ENCODE measurements at regions not wholly inside any gene's neighbourhood (a gene's known extent, or its start where the extent isn't known, plus 50 kb on each side); places are given as distances from the start of the nearest gene placed in this dataset.
"Not testable (repeated sequence)": the region's sequence is repeated elsewhere in the genome, so short reads cannot be mapped to it uniquely, and the experiment has no call there.

DNA sequence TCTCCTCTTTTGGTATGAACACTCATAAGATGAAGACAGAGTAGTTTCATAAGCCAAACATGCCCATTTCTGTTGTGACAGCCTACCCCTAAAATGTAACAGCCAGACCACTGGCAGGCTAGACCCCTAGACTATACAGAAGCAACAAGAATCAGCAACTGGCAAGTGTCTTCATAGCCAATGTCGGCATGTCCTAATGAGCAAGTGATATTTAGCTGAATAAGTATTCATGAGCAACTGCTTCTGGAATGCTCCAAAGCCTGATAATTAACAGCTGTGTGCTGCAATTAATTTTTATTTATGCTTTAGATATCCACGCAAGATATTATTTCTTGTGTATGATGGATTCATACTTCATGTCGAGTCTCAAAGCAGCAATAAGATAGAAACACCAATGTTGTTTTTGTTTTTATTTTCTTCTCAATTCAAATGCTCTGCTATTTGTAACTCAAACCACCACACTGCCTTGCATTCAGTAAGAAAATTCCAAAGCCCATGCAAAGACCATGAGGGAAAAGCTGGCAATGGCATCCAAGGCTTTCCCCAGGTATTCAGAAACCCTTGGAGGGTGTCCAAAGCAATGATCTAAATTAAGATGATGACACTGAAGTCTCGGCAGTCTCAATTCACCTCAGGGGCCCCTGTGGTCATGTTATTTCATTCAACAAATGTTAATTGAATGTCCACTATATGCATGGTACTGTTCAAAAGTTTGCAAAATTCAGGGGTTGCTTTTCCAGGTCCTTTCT, 167.7 kb upstream of the NECTIN3 start:
- DNase-seq (ENCODE audit: low read depth in 4 of 4, low spot score in 1 of 4), result no peak

DNA sequence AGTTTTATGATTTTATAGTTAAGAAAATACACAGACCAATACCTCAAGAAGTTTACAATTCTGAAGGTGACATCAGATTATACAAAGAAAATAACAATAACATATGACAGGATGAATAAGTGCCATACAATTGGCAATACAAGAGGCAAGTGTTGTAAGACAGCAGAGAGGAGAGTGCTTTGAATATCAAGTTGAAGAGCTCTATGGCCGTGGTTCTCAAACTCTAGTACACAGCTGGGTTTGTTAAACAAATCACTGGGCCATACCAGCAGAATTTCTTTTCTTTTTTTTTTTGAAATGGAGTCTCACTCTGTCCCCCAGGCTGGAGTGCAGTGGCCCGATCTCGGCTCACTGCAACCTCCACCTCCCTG, 167.1 kb upstream of the NECTIN3 start:
- no peak for DNase-seq (ENCODE audit: low read depth in 4 of 4, low spot score in 1 of 4)

DNA sequence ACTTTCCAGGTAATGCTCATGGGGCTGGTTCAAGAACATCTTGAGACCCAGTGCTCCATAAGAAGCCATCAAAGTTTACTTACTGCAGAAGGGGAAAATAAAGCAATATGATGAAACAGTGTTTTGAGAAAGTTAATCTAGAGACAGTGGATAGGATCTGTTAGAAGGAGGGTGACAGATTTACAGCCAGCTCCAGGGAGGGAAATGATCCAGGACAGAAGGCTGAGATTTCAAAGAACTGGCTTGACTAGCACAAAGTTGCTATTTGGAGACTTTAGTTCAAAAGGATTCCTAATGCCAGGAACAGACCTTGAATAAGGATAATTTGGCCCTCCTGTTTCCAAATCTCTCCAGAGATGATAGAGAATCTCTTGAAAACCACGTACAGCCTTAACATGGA, 166.5 kb upstream of the NECTIN3 start:
- no peak for DNase-seq (ENCODE audit: low read depth in 4 of 4, low spot score in 1 of 4)

DNA sequence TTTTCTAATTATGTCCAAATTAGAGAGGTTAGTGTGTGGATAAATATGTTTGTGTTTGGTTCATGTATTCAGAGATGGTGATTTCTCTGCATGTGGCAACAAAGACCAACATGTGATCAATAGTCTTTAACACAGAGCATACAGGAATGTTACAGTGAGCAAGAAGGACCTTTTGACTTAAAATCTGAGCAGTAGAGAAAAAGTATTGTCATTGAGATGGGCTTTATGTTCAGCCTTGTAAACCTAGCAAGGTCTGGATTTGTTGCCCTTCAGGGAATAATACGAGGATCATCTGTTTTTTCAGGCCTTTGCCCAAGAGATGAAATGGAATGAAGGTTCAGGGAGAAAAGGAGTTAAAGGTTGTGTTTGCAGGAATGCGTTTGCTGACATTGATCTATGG, 161.8 kb upstream of the NECTIN3 start:
- DNase-seq (ENCODE audit: low read depth in 4 of 4, low spot score in 1 of 4), result no peak

DNA sequence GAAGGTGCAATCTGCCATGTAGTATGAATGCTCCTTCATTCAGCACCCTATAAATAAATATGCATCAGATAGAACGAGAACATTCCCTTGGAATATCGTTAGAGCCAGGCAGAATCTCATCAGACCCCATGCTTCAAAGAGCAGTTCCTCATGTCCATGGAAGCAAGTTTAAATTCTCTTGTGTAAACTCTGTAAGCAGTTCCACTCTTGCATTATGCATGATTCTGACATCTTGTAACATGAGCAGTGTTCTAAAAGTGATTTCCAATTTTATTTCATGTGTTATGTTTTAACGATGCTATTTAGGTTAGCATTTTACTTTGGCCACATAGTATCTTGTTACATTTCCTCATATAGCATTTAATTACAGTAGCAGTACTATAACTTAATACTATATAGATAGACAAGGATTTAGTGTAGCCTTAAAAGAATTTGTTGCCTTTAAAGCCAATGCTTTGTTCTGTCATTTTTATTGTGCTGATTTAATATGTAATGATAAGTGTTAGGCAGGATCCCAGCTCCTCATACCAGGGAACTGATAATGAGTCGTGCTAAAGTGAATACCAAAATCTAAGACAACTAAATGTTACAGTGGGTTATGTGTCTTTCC, 161.2 kb upstream of the NECTIN3 start:
- no peak for DNase-seq (ENCODE audit: low read depth in 4 of 4, low spot score in 1 of 4)

DNA sequence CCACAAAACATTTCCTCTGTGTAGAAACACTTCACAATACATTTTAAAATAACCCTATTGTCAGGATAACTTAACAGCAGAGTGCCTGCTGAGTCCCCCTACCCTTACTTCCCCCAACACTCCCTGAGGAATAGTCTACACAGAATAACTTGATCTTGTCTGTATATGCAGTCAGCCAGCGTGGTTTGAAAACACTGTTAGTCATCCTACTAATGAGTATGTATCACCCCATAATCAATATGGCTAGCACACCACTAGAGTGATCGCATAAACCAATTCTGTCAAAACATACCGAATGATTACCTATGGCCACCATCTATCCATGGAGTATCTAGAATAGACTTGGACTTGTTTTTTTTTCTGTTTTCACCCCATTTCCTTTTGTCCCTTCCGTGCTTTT, 152.7 kb upstream of the NECTIN3 start:
- DNase-seq (ENCODE audit: low read depth in 4 of 4, low spot score in 1 of 4), result no peak

DNA sequence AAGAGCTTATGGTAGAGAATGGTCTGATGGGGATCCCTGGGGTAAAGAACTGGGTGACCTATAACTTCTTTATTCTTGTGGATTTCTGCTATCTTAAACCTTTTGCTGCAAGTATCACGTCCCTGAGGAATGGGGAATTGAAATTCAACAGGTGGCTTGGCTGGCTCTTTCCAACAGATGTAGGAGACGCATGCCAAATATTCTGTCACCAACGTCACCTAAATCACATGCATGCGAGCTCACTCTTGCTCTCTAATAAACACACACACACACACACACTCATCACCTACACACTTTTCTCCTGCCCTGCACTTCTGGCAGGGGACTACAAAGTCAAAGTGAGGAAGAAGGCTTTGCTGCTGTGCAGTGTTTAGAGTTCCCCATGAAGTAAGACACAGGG, 145.8 kb upstream of the NECTIN3 start:
- no peak for DNase-seq (ENCODE audit: low read depth in 4 of 4, low spot score in 1 of 4)

DNA sequence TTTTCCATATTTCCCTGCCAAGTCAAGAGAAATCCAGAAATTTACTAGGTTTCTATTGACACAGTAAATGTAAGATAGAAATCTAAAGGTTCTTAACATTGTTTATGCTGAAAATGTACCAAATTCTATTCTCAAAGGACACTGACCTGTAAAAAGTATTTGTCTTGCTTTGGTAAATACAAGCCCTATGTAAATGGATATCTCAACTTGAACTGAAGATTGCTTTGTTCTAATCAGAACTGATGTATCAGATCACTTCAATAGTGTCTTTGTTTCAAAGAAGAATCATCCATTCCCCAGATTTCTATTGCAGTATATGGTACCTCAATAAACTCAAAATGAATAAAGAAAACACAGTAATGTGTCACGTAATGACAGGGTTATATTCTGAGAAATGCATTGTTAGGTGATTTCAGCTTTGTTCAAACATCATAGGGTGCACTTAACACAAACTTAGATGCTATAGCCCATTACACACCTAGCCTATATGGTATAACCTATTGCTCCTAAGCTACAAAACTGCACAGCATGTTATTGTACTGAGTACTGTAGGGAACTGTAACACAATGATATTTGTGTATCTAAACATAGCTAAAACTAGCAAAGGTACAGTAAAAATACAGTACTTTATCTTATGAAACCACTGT, 143.5 kb upstream of the NECTIN3 start:
- DNase-seq (ENCODE audit: low read depth in 4 of 4, low spot score in 1 of 4), result no peak

DNA sequence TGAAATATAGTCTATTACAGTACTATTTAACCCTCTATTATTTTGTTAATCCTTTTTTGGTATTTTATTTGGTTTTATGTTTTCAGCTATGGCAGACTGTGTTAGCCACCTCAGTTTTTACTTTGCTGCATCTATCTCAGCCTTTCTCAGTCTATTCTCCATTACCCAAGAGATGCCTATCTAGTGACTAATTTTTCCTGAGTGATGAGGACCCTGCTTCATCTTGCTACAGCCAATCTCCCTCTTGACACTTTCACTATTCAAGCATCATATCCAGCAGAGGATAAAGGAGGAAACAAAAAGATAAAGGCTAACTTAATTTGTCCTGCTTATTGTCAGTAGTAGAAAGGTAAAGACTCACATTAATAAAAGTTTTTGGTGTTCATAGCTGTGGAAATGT, 141.8 kb upstream of the NECTIN3 start:
- no peak for DNase-seq (ENCODE audit: low read depth in 4 of 4, low spot score in 1 of 4)

DNA sequence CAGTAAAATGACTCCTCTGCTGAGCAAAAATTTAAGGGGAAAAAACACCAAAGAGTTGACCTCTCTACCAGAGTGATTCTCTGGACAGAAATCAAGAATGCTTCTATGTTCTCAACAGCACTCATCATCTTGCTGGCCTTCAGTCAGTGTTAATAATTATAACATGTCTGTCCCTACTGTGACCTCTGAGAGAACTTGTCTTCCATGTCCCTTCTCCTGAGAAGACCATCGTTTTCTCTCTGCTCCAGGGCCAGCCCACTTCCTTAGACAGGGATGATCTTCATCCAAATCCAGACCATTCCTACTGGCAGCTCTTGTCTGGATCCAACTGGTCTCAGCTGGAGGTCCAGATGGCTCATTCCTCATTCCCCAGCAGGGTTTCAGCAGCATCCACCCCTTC, 139.0 kb upstream of the NECTIN3 start:
- DNase-seq (ENCODE audit: low read depth in 4 of 4, low spot score in 1 of 4), result no peak

DNA sequence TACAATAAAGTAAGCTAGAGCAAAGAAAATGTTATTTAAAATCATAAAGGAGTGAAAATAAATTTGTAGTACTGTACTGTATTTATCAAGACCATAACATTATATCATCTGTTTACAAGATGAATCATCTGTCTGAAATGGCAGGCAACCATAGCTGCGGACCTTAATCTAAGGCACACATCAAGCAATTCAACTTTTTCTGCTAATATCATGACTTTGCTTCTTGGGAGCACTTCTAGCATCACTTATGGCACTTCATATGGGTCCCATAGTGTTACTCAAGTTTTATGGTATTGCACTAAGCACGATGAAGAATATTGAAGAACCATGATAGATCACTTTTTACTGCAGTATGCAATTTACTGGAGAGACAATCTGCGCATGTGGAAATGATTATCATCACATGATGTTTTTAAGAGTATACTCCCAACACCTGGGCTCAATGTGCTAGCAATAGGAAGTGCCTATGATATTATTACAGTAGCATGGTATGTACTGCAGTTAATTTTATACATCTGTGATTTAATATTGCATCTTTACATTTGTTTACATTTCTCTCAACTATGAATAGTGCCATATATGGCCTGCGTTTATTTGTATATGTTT, 137.7 kb upstream of the NECTIN3 start:
- no peak for DNase-seq (ENCODE audit: low read depth in 4 of 4, low spot score in 1 of 4)

DNA sequence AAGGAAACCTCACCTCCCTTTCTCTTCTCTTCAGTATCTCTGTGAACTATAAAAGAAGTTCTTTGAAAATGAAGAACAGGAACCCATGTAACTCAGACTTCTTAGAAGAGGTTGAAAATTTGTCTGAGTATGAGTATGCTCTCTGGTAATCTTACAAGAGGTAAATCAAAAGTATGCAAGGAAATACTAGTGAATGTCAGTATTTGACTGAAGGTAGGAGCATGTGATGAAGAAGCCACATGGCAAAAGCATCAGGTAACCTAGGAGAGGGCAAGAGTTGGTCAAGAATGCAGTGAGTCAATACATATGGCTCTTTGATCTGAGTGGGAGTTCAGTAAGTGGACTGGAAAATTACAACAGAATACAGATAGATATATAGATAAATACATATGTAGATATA, 133.0 kb upstream of the NECTIN3 start:
- DNase-seq (ENCODE audit: low read depth in 4 of 4, low spot score in 1 of 4), result no peak

DNA sequence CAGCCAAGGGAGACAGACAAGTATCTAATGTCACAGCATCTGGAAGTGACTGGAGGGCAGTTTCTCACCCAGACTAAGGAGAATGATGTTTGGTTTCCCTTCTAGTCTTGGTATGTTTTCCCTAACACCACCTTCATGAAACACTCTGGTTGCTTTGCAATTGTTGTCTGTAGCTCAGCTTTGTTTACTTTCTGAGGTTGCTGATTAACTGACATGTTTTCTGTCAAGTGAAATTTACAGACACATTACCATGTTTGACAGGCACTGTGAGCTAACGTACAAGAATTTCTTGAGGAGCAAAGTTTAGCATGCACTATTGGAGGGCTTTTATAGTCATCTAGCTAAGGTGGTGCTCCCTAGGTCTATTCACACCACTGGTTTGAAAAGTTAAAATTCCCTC, 131.6 kb upstream of the NECTIN3 start:
- no peak for DNase-seq (ENCODE audit: low read depth in 4 of 4, low spot score in 1 of 4)

DNA sequence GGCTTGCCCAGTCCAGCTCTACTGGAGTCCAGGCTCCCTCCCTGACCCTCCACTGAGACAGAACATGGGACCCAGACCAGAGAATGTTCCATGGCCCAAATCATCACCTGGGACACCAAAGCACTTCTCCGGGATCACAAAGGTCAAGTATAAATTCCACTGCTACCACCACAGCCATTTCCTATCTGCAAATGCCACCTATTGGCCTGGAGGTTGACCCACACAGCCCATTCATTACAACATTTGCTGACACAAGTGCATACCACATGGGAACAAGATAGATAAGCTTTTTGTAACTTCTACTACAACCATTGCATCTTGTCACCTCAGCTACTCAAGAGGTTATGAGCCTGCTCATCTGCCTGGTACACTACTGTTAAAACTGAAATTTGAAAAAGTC, 126.8 kb upstream of the NECTIN3 start:
- no peak for DNase-seq (ENCODE audit: low read depth in 4 of 4, low spot score in 1 of 4)

DNA sequence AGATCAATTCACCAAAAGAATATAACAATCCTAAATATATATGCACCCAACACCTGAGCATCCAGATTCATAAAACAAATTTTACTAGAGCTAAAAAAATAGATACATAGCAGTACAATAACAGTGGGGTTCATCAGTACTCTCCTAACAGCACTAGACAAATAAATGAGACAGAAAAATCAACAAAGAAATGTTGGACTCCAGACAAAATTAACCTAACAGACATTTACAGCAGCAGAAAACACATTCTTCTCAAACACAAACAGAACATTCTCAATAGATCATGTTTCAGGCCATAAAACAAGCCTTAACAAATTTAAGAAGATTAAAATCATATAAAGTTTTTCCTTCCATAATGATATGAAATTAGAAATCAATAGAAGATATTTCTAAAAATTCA, 124.8 kb upstream of the NECTIN3 start:
- no peak for DNase-seq (ENCODE audit: low read depth in 4 of 4, low spot score in 1 of 4)

DNA sequence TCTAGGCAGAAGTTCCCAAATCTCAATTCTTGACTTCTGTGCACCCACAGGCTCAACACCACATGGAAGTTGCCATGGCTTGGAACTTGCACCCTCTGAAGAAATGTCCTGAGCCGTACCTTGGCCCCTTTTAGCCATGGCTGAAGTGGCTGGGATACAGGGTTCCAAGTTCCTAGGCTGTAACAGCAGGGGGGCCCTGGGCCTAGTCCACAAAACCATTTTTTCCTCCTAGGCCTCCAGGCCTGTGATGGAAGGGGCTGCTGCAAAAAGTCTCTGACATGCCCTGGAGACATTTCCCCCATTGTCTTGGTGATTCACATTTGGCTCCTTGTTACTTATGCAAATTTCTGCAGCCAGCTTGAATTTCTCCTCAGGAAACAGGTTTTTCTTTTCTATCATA, 122.4 kb upstream of the NECTIN3 start:
- not testable (repeated sequence) for DNase-seq (ENCODE audit: low read depth in 4 of 4, low spot score in 1 of 4)

DNA sequence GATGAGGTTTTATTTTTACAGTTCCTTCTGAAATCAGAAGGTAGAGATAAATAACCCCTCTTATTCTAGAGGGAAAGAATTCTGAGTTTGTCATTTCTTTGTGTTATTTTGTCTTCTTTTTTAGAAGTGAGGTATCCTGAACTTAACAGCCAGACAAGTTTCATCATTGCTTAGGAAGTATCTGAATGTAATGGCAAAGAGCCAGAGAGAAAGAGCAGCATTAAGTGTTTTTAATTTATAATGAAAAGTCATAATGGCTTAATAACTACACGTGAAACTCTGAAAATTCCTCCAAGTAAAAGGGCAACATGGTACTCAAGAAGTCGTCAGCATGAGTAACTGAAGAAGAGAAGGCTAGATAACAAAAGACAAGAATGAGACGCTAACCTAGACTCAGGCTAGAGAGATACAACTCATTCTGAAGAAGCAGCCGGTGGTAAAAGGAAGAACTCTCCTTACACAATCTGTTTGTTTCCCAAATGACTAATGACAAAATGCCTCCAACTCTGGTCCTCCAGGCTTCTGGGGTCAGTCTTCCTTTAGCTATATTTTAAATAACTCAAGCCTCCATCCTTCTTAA, 116.2 kb upstream of the NECTIN3 start:
- DNase-seq (ENCODE audit: low read depth in 4 of 4, low spot score in 1 of 4), result no peak

DNA sequence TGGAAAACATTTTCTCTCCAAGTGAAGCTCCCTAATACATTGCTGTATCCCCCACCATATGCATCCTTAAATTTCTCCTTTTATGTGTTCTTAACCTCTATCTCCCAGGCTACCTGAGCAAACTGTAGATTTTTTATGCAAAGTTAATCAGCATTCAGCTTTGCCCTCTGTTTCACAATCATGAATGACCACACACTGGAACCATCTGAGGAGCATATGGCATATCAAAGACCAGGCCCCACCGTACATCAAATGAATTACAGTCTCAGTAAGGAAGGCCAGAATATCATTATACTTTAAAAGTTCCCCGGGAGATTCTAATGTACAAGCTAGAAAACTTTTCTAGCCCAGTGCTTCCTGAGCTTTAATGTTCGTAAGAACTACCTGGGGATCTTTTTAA, 115.5 kb upstream of the NECTIN3 start:
- DNase-seq (ENCODE audit: low read depth in 4 of 4, low spot score in 1 of 4), result no peak

DNA sequence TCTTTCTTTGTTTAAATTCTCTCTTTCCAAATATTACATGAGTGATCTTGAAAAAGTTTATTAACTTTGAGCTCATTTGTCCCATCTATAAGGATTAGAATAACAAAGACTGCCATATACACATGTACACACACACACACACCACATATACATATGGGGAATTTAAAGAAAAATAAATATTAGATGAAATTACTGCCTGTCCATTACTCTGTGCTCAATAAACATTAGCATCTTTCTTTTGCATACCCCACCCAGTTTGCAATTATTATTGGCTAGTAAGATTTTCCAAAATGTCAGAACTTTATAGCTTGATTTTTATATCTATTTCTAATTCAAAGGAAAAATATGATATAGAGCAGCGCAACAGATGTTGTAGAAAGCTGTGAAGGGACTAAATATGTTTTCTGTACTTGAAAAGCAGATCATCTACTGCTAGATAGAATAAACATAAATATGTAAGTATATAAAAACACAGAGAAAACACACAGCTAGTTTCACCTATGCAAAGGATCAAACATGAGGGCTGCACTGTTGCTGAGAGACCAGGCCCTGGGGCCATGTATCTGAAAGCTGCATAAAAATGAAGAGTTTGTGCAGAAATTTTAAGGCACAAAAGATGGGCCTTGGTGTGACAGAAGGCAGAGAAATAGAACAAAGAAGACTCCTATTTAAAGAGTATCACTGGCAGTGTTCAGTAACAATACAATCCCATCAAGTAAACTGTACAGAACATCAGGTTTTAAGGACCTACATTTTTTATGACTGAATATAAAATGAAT, 114.2 kb upstream of the NECTIN3 start:
- DNase-seq (ENCODE audit: low read depth in 4 of 4, low spot score in 1 of 4), result no peak

DNA sequence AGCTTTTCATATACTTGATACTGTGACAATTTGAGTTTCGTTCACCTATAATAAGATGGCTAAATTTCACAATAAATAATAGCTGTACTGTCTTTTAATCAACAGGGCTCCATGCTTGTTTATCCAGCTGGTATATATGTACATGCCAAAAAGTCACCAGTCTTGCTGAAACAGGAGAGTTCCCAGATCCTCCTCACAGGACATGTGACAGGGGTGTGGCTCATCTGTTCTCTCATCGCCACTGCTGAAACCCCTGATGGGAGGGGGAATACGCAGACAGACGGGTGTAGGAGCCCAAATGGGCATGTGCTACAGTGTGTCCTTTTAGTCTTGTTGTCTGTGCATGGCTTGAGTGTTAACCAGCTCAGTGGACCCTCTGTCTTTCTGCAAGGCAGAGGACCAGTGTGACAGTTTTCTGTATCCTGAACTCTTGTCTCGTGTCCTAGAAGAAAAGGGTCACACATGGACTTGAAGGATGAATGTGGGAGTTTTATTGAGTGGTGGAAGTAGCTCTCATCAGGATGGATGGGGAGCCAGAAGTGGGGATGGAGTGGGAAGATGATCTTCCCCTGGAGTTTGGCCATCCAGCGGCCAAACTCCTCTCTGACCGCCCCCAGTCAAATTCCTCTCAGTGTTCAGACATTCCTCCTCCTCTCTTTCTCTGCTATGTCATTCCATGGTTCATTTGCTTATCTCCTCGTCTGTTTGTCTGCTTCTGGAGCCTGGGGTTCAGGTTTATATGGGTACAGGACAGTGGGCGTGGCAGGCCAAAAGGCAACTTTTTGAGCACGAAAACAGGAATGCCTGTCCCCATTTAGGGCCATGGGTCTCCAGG, 113.1 kb upstream of the NECTIN3 start:
- no peak for DNase-seq (ENCODE audit: low read depth in 4 of 4, low spot score in 1 of 4)
